Right ventricle myocardium superior (tissue), 1 donor: ENCODE measurements at regions not wholly inside any gene's neighbourhood (a gene's known extent, or its start where the extent isn't known, plus 50 kb on each side); places are given as distances from the start of the nearest gene placed in this dataset.

Source experiments
- ATAC-seq: fragments of 200-7000 bp; cut with Tn5 transposase; one replicate; pipeline ENCODE4 v1.9.1; 2020; ENCODE audit warnings: mild to moderate bottlenecking; ENCODE audit not compliant: poor library complexity
- DNase-seq: peaks from one replicate; pipeline ENCODE4 v3.0.0-alpha.2; 2020
- intact Hi-C: fragments of 100-400 bp; cut with DNase I; formaldehyde crosslinking; loops from one replicate; pipeline ENCODE4 v1.11.2; 2022
- donor health status: DM: no; HTN: yes; CAD: no; lungs with severe emphysema.

DNA sequence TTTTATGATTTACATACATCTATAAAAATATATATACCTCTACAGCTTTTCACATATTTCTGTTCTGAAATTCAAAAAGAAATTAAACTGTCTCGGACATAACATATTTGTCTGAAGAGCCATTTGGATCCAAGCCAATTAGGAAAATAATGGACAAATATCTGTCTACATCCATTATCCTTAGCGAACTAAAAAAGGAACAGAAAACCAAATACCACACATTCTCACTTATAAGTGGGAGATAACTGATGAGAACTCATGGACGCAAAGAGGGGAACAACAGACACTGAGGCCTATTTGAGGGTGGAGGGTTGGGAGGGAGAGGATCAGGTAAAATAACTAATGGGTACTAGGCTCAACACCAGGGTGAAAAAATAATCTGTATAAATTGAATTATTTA is 829.4 kb upstream of the ALCAM start:
- intact Hi-C loops = no loop called here
- ATAC-seq (no peak), DNase-seq (no peak)

DNA sequence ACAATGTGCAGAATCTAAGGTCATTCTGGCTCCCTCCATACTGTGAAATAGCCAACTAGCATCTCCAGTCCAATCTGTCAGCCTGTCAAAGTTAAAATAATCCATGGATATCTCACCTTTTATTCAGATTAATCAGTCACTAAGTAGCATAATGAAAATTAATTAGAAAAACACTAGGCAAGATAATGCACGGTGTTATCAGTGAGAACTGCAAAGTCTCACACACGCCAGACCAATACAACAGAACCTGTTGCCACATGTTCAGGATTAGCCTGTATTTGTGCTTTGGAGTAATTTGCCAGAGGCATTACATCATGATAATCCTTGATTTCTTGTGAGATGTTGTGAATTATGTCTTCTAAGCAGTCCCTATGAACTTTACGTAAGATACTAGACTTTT is 820.4 kb upstream of the ALCAM start:
- ATAC-seq = no peak
- no peak for DNase-seq
- intact Hi-C loops = no loop called here

DNA sequence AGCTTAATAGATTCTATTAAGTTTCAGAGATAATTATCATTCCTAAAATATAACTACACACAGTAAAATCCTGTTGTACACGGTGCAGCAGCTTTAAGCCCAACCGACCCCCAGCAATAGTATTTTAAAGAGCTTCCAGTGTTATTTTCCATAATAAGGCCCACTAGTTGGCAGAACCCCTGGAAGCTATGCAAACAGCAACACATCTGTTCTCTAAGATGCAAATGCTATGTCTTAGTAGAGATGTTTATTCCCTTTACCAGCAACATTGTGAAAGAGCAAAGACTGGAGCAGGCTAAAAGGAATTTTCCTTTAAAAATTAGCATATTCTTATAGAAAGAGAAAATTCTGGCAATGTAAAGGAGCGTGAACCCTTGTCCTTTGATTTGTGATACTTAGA is 819.7 kb upstream of the ALCAM start:
- no peak for DNase-seq
- intact Hi-C loops = no loop called here
- ATAC-seq = no peak

DNA sequence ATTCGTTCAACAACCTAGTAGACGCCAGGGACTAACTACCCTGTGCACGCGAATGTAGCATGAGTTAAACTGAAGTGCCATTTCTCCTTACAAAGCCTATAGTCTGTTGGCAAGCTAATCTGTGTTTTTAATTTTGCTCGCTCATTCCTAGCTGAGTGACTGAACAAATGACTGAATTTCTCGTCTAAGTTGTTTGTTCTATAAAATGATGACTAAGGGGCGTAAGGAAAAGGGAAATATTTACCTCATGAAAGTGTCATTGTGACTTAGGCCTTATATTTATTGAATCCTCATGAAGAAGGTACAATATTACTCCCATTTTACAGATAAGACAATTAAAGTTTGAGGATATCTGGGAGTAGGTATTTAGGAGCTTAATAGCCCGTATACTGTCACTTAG is 818.3 kb upstream of the ALCAM start:
- no peak for ATAC-seq
- intact Hi-C loops = no loop called here

DNA sequence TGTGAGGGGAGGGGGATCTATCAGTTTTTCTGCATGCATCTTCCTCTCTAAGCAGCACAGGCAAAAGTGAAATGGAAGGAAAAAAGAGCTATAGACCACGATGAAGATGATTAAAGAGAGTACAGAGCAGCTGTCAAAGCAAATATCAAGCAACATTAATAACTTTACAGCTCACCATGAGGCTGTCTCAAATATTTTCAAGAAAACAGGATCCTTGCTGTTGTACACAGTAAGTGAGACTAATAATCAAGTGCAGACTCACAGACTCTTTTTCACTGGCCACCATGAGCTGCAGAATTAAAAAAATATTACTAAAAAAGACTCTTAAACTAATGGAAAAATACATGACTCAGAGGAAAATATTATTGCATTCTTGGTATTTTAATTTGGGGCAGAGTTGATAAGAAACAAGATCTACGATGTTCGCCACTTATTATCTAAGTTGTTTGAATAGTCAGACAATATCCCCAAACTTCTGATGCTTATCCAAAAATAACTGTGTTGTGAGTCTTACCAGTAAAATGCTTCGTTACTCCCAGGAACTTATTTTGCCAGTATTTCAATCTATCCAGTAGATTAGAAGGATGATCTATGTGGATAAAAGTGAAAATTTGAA is 817.5 kb upstream of the ALCAM start:
- intact Hi-C loops = no loop called here
- no peak for DNase-seq
- no peak for ATAC-seq

More for the DNA sequence above, 818.3 kb upstream of the ALCAM start:
- DNase-seq = no peak

DNA sequence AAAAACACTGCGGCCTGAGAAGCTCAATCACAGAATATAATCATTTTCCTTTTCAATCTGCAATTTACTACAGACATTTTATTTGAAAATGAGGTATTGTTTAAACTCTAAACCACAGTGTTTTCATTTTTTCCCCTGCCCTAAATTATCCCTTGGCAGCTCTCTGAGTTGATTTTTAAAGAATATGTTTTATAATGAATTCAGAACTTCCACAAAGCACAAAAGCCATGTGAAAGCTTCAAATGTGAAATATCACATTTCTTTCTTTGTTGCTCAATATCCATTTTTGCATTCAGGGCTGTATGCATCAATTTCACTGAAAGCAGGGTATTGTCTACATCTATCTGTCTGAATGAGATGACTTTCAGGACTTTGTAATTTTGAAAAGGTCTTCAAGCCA is 813.6 kb upstream of the ALCAM start:
- DNase-seq (no peak), ATAC-seq (no peak)
- intact Hi-C loops = no loop called here

DNA sequence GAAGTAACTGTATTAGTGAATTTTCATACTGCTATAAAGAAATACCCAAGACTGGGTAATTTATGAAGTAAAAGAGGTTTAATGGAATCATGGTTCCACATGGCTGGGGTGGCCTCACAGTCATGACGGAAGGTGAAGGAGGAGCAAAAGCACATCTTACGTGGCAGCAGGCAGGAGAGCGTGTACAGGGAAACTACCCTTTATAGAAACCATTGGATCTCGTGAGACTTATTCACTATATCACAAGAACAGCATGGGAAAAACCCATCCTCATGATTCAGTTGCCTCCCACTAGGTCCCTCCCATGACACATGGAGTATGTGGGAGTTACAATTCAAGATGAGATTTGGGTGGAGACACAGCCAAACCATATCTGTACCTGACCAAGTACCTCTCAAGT is 812.3 kb upstream of the ALCAM start:
- intact Hi-C loops = no loop called here
- ATAC-seq (no peak), DNase-seq (no peak)

DNA sequence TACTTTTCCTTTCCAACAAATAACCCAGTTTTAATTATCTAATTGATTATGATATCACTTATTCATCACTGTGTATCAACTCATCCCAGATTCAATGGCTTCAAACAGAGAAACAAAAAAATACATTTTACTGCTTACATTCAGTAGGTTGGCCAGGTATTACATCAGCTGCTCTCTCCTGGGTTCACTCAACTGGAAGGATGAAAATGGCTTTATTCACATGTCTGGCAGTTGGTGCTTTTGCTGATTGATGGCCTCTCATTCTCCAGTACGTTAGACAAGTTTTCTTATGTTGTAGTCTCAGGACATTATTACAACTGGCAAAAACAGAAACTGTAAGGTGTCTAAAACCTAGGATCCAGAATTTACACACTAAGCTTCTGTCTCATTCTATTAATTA is 811.0 kb upstream of the ALCAM start:
- intact Hi-C loops = no loop called here
- no peak for DNase-seq
- no peak for ATAC-seq

DNA sequence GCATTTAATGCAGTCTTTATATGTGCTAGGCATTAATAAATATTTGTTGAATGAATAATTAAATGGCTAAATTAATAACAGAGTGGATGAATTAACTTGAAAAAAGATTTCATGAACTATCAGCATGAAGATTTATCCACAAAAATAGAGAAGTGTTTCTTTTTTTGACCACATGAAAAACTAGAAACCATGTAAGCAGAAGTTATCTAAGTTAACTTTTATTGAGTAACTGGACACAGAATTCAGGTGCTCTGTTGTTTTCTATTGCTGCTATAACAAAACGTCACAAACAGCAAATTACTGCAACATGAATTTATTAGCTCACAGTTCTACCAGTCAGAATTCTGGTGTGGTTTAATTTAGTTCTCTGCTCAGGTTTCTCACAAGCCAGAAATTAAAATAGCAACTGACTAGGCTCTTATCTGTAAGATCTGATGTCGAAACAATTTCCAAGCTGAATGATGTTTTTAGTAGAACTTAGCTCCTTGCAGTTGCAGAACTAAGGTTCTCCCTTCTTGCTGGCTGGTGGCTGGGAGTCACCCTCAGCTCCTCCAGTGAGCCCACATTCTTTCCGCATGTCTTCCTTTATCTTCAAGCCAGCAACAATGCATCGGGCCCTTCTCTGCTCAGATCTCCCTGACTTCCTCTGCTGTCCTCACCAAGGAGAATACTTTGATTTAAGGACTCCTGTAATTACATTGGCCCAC is 810.2 kb upstream of the ALCAM start:
- ATAC-seq (no peak), DNase-seq (no peak)
- intact Hi-C loops = no loop called here

DNA sequence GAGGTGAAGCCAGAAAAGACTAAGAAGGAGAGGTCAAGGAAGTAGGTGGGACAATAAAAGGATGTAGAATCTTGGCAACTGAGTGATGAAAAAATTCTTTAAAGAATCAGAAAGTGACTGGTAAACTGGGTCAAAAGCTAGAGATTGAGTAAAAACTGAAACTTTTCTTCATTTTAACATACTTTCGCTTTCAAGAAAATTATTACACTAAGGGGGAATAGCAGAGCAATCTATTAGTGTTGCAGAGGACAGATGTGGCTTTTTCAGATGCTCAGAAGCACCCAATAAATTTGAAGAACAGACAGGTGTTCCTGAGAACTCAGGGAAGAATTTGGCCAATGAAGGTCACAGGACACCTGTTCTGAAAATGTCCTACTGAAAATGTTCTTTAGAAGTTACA is 805.4 kb upstream of the ALCAM start:
- DNase-seq = no peak
- no peak for ATAC-seq
- intact Hi-C loops = no loop called here

DNA sequence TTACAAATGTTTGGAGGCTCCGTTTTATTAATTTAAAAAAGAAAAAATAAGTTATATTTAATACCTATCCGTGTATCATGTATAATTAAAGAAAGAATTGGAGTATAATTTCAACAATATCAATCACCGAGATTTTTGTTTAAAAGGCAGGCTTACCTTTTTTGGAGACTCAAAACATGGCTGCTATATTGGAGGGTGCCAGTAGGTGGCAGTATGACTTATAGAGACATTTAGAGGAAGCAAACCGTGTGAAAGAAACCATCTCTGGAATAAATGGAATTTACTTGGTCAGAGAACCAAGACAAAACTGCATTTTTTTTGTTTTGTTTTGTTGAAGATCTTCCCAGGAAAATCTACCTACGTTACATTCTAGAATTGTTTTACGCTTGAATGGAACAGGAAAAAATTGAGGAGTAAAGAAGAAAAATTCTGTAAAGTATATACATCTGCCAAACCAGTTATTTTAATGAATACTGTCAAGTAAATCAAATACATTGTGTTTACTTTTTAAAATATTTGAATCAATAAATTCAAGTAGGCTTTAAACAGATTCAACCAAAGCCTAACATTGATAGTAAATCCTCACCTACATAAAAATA is 802.6 kb upstream of the ALCAM start:
- intact Hi-C loops = no loop called here
- ATAC-seq (no peak), DNase-seq (no peak)

DNA sequence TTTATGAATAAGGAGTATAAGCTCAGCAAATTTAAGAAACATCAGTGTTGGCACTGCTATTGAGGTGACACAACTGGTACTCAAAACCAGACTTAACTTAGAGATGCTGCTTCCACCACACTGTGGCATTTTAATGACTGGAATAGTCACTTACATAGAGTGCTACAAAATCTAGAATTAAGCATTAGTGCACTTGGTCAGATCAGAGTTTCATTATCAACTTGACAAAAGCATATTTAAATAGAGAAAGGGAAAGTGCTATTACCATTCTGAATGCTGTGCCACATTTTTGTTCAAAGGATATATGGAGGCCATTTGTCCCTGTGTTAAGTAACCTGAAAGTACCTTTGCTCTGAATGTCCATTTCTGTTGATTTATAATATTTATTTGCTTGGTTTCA is 800.7 kb upstream of the ALCAM start:
- intact Hi-C loops = no loop called here
- DNase-seq = no peak
- ATAC-seq = no peak

DNA sequence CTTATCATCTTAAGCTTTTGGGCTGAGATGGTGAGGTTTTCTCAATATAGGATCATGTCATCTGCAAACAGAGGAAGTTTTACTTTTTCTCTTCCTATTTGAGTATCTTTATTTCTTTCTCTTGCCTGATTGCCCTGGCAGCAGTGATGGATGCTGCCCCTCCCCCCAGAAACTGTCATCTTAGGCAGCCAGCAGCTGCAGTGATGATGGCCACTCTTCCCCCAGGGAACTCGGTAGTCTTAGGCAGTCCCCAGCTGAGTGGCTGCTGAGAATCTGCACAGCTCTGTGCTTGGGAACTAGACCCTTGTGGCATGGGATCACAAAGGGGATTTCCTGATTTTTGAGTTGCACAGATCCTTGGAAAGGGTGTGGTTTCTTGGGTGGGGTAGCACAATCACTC is 791.1 kb upstream of the ALCAM start:
- ATAC-seq (no peak), DNase-seq (no peak)
- intact Hi-C loops = no loop called here

DNA sequence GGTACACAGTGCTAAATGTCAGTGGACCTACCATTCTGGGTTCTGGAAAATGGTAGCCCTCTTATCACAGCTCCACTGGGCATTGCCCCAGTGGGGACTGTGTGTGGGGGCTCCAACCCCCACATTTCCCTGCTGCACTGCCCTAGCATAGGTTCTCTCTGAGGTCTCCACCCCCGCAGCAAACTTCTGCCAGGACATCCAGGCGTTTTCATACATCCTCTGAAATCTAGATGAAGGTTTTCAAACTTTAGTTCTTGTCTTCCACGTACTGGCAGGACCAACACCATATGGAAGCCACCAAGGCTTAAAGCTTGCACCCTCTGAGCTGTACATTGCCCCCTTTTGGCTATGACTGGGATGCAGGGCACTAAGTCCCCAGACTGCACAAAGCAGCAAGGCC is 788.2 kb upstream of the ALCAM start:
- ATAC-seq (no peak), DNase-seq (no peak)
- intact Hi-C loops = no loop called here

DNA sequence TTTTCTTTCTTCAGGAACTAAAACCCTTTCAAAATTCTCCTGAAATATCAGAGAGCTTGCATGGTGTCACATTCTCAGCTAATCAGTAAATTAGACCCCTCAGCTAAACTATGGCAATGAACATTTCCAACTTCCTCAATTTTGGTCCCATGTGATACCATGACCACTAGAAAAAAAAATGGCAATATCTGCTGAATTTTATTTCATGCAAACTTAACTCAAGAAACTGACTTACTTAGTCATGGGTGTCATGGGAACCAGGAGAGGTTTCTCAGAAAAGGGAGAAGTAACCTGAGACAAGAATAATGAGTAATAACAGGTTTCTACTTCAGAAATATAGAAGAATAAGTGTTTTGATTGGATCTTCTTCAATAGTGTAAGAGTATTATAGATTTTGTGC is 784.6 kb upstream of the ALCAM start:
- intact Hi-C loops = no loop called here

DNA sequence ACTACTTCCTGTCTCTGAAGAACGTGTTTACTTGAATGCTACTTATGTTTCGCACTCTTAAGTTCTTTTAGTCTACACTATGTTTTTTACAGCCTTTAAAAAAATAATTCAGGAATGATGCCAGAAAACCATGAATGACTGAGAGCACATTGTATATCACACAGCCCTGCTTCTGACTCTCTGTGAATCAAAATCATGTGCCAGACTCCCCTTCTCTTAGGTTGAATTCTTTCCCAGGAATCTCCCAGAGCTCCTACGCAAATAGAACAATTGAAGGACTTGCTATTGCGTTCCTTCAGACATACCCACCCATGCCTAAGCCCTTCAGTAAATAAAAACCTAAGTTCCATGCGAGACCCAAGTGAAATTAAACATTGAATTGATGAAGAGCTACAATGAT is 782.0 kb upstream of the ALCAM start:
- DNase-seq (no peak), ATAC-seq (no peak)
- intact Hi-C loops = no loop called here

More for the DNA sequence above, 784.6 kb upstream of the ALCAM start:
- ATAC-seq (no peak), DNase-seq (no peak)

DNA sequence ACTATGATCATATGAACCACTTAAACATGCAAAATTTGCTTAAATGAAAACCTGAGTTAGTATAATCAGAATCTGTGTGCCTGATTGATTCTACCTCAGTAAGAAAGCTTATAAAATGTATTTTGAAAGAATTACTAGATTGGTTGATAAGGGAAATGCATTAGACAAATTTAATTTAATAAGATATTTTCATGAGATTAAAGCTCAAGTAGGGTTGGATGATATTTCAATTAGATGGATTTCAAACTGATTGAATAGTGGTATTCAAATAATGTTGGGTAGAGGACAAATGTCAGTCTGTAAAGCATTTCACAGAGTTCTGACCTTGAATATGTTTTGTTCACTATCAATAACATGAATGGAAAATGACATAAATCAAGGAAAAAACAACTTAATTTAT is 780.4 kb upstream of the ALCAM start:
- ATAC-seq (no peak), DNase-seq (no peak)
- intact Hi-C loops = no loop called here

DNA sequence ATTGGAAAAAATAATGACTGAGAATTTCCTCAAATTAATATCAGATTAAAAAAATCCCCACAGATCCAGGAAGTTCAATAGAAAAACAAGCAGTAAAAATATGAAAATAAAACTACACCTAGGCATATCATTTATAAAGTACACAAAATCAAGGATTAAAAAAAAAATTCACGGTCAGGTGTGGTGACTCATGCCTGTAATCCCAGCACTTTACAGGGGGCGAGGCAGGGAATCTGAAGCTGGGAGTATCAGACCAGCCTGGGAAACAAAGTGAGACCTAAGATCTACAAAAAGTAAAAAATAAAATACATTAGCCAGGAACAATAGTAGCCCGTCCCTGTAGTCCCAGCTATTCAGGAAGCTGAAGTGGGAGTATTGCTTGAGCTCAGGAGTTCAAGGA is 778.3 kb upstream of the ALCAM start:
- DNase-seq (no peak), ATAC-seq (no peak)
- intact Hi-C loops = no loop called here

DNA sequence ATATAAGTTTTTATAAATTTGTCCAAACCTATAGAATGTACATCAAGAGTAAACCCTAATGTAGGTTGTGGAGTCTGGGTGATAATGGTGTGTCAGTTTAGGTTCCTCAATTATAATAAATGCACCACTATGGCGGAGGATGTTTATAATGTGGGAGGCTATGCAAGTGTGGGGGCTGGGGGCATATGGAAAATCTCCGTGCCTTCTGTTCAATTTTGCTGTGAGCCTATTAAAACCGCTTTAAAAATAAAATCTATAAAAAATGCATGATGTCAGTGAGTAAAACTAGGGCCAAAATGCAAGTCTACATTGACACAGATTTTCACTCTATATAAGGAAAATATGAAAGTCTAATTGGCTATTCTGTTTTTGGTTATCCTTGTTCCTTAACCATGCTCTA is 774.9 kb upstream of the ALCAM start:
- ATAC-seq = no peak
- intact Hi-C loops = no loop called here
- DNase-seq = no peak

DNA sequence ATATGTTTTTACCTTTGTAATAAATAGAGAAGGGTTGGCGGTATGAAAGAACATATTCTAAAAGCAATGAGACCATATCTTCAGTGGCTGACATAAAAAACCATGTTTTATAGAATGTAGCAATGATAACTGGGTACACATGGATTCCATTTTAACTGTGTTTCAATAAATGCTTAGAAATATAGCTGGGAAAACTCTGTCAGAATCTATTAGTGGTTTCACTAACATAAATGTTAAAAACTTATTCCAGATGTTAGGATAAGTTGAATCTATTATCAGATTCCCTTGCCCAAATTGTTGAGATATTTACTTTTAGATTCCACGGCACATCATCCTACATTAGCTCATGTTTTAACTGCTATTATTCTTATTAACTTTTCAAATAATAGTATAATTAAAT is 772.2 kb upstream of the ALCAM start:
- DNase-seq (no peak), ATAC-seq (no peak)
- intact Hi-C loops = no loop called here

DNA sequence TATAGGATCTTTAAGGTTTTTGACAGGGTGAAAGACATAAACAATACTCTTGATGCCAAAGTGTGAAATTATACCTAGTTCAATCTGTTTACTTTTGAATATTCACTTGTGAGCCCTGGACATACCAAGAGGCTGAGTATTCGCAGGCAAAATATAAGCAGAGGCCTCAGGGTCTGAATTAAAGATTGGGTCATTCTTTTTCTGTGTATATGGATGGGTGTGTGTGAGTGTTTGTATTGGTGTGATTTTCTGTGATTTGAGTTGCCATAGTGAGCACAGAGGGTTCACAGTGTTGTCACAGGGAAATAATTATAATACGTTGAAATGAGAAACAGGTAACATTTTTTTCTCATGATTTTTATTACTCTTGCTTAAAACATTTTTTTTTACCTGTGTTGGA is 770.7 kb upstream of the ALCAM start:
- DNase-seq (no peak), ATAC-seq (no peak)
- intact Hi-C loops = no loop called here
